ENCODE measurements at regions not wholly inside any gene's neighbourhood (a gene's known extent, or its start where the extent isn't known, plus 50 kb on each side); places are given as distances from the start of the nearest gene placed in this dataset.

DNA sequence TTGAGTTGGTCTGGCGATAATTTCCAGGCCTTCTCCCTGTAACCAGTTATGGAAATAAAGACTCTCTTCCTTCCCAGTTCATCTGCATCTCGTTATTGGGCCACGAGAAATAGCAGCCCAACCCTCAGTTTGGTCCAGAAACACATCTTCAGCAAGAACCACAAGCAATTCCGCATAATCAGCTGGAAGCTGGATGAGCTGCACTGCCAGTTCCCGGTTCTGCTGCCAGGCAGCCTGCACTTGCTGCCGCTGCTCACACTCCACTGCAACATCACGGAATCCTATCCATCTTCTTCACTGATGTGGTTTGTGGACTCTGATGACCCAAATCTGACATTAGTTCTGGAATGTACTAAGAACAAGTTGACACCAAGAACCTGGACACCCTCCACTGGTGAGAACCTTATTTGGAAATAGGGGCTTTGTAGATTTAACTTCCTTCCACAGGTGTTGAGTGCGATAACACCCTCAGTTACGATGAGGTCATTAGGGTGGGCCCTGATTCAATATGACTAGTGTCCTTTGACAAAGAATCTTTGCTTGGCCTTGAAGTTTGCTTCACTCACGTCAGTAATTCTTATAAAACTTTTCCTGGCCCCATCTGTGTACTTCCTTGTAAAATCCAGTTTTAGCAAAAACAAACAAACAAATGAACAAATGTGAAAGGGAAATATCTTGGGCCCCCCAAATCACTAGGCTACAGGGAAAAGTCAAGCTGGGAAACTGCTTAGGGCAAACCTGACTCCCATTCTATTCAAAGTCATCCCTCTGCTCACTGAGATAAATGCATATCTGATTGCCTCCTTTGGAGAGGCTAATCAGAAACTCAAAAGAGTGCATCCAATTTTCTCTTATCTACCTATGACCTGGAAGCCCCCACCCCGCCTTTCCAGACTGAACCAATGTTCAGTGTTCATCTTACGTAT lies 221.9 kb upstream of the PROK2 start:
- Histone ChIP-seq H3K4me2 (no peak overlapping the region), H3F3A (ENCODE audit: insufficient read depth, low read depth) (no peaks in the 10 kb centered on the region), H4K20me1 (ENCODE audit: insufficient read depth) (no peaks in the 10 kb centered on the region), H3K4me3 (no peak overlapping the region), H3K9me3 (ENCODE audit: insufficient read depth, low read depth) (no peaks in the 10 kb centered on the region), H3K79me2 (ENCODE audit: low read depth) (no peaks in the 10 kb centered on the region), H2AFZ (no peak overlapping the region), H3K9me2 (ENCODE audit: insufficient read depth) (no peaks in the 10 kb centered on the region), H3K4me1 (replicated peaks; ENCODE audit: insufficient read depth) (no peaks in the 10 kb centered on the region), H3K27me3 (ENCODE audit: insufficient read depth, low read depth) (peaks cover 9% of the 10 kb centered on the region; the same call in 1 of the 2 replicates), H3K27ac (no peak overlapping the region), H3K36me3 (ENCODE audit: low read depth) (no peaks in the 10 kb centered on the region)
- no peak for DNase-seq
- CTCF ChIA-PET: no interaction called here
- intact Hi-C loops (cut with micrococcal nuclease; ENCODE audit: unreplicated experiment): no loop called here
- BruUV-seq (replicated peaks): no TSS peak
- TF ChIP-seq EZH2 (IDR thresholded peaks at IDR 0.05; ENCODE audit: low read depth): no peak
- TF ChIP-seq, protein P1, sequence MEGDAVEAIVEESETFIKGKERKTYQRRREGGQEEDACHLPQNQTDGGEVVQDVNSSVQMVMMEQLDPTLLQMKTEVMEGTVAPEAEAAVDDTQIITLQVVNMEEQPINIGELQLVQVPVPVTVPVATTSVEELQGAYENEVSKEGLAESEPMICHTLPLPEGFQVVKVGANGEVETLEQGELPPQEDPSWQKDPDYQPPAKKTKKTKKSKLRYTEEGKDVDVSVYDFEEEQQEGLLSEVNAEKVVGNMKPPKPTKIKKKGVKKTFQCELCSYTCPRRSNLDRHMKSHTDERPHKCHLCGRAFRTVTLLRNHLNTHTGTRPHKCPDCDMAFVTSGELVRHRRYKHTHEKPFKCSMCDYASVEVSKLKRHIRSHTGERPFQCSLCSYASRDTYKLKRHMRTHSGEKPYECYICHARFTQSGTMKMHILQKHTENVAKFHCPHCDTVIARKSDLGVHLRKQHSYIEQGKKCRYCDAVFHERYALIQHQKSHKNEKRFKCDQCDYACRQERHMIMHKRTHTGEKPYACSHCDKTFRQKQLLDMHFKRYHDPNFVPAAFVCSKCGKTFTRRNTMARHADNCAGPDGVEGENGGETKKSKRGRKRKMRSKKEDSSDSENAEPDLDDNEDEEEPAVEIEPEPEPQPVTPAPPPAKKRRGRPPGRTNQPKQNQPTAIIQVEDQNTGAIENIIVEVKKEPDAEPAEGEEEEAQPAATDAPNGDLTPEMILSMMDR (conservative IDR thresholded peaks at IDR 0.05): no peak
- POLR2A ChIA-PET (ENCODE audit: unreplicated experiment): no interaction called here

DNA sequence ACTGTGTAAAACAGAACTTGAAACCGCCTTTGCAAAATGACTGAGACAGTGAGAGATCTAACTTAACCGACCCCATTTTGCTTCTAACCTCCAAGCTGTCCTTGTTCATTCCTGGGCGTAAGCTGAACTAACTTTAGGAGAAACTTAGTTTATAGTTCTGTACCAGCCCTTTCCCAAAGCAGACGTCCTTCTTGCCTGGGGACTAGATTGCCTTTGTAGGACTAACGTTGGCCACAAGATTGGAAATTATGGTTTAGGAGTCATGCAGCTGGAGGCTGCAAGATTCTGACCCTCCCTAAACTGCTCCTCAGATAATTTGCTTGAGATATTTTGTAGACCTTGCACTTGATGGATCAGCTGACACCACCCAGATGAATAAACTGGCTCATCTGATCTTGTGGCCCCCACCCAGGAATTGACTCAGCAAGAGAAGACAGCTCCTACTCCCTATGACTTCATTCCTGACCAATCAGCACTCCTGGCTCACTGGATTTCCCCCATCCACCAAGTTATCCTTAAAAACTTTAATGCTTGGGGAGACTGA lies 219.9 kb upstream of the PROK2 start:
- no TSS peak for BruUV-seq (replicated peaks)
- Histone ChIP-seq H3F3A (ENCODE audit: insufficient read depth, low read depth) (no peaks in the 10 kb centered on the region), H3K9me3 (ENCODE audit: insufficient read depth, low read depth) (no peaks in the 10 kb centered on the region), H3K27me3 (ENCODE audit: insufficient read depth, low read depth) (0 out of 2 replicates have a peak, but pooled peaks cover 3% of the 10 kb centered on the region), H3K4me1 (replicated peaks; ENCODE audit: insufficient read depth) (no peaks in the 10 kb centered on the region), H3K4me3 (no peak overlapping the region), H3K79me2 (ENCODE audit: low read depth) (no peaks in the 10 kb centered on the region), H2AFZ (no peak overlapping the region), H3K36me3 (ENCODE audit: low read depth) (no peaks in the 10 kb centered on the region), H4K20me1 (ENCODE audit: insufficient read depth) (no peaks in the 10 kb centered on the region), H3K9me2 (ENCODE audit: insufficient read depth) (no peaks in the 10 kb centered on the region), H3K27ac (no peak overlapping the region), H3K4me2 (no peak overlapping the region)
- ChIA-PET POLR2A (ENCODE audit: unreplicated experiment) (no interaction called here), CTCF (no interaction called here)
- no peak for TF ChIP-seq EZH2 (IDR thresholded peaks at IDR 0.05; ENCODE audit: low read depth)
- TF ChIP-seq, protein P1 (conservative IDR thresholded peaks at IDR 0.05): no peak
- DNase-seq: no peak
- intact Hi-C loops (cut with micrococcal nuclease; ENCODE audit: unreplicated experiment): no loop called here

DNA sequence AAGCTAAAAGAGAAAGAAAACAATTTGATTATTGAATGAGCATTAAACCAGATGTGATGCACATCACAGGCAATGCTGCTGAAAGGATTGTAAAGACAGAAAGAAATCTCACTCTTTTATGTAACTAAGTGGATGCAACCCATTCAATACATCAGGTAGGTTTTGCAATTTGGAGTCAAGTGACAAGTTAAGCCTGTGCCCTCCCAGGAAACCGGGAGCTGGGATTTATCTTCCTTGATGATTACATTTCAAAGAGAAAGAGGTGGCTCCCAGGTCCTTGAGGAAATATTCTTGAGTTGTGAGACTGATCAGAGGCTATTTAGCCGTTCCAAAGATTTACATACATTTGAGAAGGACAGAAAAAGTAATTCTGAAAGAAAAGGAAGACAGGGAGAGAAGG lies 219.0 kb upstream of the PROK2 start:
- H3K4me2 ChIP-seq: no peak overlapping the region
- no peaks in the 10 kb centered on the region for H3K36me3 ChIP-seq (ENCODE audit: low read depth)
- ChIA-PET POLR2A (ENCODE audit: unreplicated experiment) (no interaction called here), CTCF (no interaction called here)
- no peaks in the 10 kb centered on the region for H3K79me2 ChIP-seq (ENCODE audit: low read depth)
- no peaks in the 10 kb centered on the region for H3F3A ChIP-seq (ENCODE audit: insufficient read depth, low read depth)
- H2AFZ ChIP-seq: no peak overlapping the region
- no peaks in the 10 kb centered on the region for H4K20me1 ChIP-seq (ENCODE audit: insufficient read depth)
- H3K9me3 ChIP-seq (ENCODE audit: insufficient read depth, low read depth): no peaks in the 10 kb centered on the region
- intact Hi-C loops (cut with micrococcal nuclease; ENCODE audit: unreplicated experiment): no loop called here
- no peak for DNase-seq
- H3K4me3 ChIP-seq: no peak overlapping the region
- H3K9me2 ChIP-seq (ENCODE audit: insufficient read depth): no peaks in the 10 kb centered on the region
- 0 out of 2 replicates have a peak, but pooled peaks cover 3% of the 10 kb centered on the region for H3K27me3 ChIP-seq (ENCODE audit: insufficient read depth, low read depth)
- no peak for TF ChIP-seq EZH2 (IDR thresholded peaks at IDR 0.05; ENCODE audit: low read depth)
- TF ChIP-seq, protein P1 (conservative IDR thresholded peaks at IDR 0.05): no peak
- no TSS peak for BruUV-seq (replicated peaks)
- H3K4me1 ChIP-seq (replicated peaks; ENCODE audit: insufficient read depth): no peaks in the 10 kb centered on the region
- no peak overlapping the region for H3K27ac ChIP-seq
